ENCODE measurements at regions not wholly inside any gene's neighbourhood (a gene's known extent, or its start where the extent isn't known, plus 50 kb on each side); places are given as distances from the start of the nearest gene placed in this dataset.

DNA sequence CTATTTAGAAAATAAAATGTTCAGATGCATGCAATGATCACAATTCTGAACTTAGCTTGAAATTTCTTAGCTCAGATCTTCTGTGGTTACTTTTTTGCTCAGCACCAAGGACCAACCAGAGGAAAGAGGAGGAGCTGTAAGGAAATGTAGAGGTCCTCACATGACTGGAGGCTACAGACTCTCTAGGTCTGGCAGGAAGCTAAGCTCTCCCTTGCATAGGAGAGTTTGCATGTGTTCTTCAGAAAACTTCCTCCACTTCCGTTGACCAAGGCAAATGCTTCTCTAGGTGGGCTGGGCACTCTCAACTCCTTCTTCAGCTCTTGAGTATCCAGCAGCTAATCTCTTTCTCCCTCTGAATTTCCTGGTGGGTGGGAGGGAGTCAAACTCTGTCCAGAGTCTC, 119.6 kb downstream of the BTC start:
- DNase-seq (ENCODE audit: low read depth in 4 of 4, low spot score in 2 of 4): no peak

DNA sequence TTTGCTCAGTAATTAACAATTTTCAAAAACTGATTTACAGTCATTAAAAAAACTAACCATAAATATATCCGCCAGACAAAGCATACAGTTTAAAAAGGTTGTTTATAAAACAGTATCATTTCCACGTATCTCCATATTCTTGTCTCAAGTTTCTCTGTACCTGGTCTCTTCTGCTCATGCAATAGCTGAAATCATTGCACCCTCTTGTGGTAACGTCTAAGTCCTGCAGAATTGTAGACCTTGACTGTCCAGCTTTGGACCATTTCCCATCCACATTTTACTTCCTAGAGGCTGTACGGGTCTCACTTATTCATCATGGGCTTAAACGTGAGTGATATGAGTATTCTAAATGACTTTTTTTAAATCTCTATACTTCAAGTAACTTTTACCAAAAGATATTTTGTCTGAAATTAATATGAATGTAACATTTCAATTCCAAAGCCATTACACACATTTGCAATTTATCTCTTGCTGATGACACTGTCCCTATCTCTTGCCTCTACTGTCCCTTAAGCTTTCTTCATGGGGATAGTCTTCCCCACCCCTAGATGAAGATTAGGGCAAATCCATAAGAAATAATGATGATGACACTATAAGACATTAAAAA, 118.5 kb downstream of the BTC start:
- DNase-seq (ENCODE audit: low read depth in 4 of 4, low spot score in 2 of 4): peak in 1 of 4 donors; percentile 21

DNA sequence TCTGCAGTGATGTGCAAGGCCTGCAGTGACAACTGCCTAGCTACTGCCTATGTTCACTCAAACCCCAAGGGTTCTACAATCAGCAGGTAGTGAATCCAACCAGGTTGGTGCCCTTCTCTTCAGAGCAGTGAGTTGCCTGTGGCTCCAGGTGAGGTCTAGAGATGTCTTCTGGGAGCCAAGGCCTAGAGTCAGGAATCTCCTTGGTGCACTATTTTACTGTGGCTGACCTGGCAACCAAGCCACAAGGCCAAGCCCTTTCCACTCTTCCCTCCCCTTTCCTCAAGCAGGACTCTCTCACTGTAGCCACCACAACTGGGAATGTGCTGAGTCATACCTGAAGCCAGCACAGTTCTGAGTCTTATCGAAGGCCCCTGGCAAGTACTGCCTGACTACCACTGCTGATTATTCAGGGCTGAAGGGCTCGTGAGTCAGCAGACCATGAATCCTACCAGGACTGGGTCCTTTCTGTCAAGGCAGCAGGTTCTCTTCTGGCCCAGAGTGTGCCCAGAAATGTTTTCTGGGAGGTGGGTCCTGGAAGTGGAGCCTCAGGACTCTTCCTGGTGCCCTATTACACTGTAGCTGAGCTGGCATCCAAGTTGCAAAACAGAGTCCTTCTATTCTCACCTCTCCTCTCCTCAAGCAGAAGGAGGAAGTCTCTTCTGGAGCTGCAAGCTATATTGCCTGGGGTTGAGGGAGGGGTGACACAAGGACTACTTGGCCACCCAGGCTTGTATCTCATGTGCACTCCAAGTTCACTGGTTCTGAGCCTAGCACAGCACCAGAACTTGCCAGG, 111.6 kb downstream of the BTC start:
- no peak for DNase-seq (ENCODE audit: low read depth in 4 of 4, low spot score in 2 of 4)

DNA sequence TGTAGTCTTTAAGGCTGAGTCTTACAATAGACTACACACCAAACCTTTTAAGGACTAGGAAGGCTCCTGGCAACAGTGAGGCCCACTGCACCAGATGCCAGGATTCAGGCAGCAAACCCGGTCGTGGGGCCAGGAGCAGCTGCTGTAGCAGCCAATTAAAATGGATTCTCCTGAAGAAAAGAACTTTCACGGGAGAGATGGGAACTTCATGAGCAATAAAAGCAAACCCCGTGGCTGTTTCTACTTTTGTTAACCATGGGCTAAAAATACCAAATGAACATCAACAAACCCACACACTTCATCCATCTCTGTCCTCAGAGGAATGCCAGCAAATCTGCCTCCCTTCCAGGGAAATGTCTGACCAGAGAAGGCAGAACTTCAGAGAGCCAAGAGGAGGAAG, 101.4 kb downstream of the BTC start:
- DNase-seq (ENCODE audit: low read depth in 4 of 4, low spot score in 2 of 4): no peak
